GM19043 (cell line): ENCODE measurements at regions not wholly inside any gene's neighbourhood (a gene's known extent, or its start where the extent isn't known, plus 50 kb on each side); places are given as distances from the start of the nearest gene placed in this dataset.
A peak's percentile ranks its signal among the peaks of the same experiment; 100 is the strongest.
"Not testable (repeated sequence)": the region's sequence is repeated elsewhere in the genome, so short reads cannot be mapped to it uniquely, and the experiment has no call there.

Experiments
- ATAC-seq: cut with Tn5 transposase; IDR thresholded peaks from one replicate; pipeline ENCODE4 v1.9.1; 2021; ENCODE audit warnings: low read depth; ENCODE audit not compliant: unreplicated experiment

DNA sequence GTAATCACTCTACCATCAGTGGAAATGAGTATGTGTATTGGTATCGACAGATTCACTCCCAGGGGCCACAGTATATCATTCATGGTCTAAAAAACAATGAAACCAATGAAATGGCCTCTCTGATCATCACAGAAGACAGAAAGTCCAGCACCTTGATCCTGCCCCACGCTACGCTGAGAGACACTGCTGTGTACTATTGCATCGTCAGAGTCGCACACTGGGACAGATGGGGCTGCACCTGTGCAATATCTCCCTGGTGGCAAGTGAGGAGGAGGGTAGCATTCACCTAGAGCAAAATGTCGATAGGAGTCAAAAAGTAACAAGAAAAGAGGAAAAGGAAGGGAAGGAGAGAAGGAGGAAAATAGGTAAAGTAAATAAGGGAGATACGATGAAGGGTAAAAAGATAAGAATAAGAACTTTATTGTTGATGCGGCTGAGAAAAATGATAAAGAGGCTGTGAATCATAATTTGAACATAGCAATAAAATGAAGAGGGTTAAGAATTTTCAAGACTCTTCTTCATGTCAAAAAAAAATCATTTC, 450.5 kb upstream of the OR4E1 start:
- ATAC-seq: no peak

GRCh38 chr14:22122829-22123560, 449.4 kb upstream of the OR4E1 start:
- ATAC-seq: no peak

GRCh38 chr14:22122227-22122818, 448.7 kb upstream of the OR4E1 start:
- no peak for ATAC-seq

- no peak for ATAC-seq
These were observed 445.4 kb upstream of the OR4E1 start for GRCh38 chr14:22118899-22119477.

DNA sequence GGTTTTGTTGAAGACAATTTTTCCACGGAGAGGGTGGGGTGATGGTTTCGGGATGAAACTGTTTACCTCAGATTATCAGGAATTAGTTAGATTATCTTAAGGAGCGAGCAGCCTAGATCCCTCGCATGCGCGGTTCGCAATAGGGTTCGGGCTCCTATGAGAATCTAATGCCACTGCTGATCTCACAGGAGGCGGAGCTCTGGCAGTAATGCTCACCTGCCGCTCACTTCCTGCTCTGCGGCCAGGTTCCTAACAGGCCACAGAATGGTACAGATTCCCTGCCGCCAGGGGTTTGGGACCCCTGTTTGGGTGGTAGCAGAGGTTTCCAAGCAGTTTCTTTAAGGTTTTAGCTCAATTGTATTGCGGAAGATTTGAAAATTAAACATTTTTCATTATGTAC, 439.8 kb upstream of the OR4E1 start:
- ATAC-seq: no peak

DNA sequence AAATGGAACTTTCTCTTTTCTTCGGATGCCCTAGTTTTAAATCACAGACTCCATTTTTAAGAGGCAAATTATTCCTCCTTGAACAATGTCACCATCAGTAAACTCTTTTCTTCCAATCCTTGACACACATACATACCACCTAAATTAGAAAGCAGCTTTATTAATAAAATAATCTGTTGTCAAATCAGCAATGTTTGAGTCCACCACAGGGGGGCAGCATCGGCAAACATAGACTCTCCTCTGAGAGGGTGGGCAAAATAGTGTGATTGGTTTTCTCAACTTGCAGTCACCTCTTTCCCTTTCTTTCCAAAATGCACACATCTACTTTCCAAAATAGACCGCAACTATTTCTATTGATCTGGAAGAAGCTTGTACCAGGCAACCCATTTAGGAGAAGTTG, 438.4 kb upstream of the OR4E1 start:
- ATAC-seq: no peak

DNA sequence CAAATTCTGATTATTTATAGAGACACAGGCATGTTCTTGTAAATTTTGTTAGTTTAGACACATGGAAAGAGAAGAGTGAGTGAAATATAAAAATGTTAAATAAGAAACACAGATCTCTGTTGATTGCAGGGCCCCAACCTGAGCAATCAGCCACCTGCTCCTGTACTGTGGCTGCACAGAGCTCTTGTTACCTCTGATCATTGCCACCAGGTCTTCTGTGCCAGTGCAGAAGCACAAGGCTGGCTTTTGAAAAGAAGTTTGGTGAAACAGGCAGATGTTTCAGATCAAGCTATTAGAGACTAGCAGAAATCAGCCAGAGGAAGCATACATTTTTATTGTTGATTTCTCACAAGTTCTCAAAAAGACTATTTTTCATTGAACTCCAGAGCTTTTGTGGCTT, 434.1 kb upstream of the OR4E1 start:
- ATAC-seq: no peak

GRCh38 chr14:22106700-22107697, 433.4 kb upstream of the OR4E1 start:
- ATAC-seq: no peak

DNA sequence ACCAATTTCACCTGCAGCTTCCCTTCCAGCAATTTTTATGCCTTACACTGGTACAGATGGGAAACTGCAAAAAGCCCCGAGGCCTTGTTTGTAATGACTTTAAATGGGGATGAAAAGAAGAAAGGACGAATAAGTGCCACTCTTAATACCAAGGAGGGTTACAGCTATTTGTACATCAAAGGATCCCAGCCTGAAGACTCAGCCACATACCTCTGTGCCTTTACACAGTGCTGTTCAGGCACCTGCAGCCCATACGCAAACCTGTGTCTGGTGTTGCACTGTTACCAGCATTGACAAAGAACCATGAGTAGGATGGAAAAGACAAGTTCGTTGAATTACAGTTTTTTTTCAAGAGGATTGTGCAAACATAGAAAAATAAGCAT, 432.0 kb upstream of the OR4E1 start:
- ATAC-seq: no peak

DNA sequence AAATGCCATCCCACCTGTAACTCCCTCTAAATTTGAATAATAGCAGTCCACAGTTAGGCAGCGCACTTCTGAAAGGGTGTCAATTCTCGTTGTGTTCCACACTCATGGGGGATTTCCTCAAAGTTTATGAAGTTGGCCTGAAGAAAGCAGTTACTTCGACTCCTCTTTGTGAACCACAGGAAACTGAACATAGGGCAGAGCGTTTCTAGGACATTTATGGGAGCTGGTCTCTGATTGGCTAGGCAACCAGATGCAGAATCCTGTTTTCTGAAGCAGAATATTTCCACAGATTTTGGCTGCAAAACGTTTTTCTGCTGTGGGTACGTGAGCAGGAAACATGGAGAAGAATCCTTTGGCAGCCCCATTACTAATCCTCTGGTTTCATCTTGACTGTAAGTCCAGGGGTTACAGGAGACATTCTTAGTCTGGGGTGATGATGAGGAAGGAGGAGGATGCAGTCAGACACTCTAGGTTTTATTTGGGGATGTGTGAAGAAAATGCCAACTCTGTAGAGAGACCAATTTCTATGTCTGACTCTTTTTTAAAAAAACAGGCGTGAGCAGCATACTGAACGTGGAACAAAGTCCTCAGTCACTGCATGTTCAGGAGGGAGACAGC, 431.5 kb upstream of the OR4E1 start:
- no peak for ATAC-seq

- not testable (repeated sequence) for ATAC-seq
These were observed 427.1 kb upstream of the OR4E1 start for GRCh38 chr14:22100764-22101120.

GRCh38 chr14:22099942-22100763, 426.5 kb upstream of the OR4E1 start:
- ATAC-seq: peak; percentile 66

DNA sequence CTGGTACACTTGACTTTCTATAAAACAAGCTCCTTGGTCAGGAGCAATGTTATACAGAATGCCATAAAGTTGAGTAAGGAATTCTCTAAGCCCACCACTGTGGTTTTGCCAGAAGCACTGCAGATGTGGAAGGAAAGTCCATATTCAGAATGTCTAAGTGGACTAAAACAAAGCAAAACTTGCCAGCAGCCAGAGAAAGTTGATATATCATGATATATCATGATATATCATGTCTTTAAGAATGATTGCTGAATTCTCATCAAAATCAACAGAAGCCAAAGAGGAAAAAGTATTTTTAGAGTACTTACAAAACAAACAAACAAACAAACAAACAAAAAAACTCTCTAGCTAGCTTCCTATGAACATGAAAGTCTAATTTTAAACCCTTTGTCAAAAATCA, 424.8 kb upstream of the OR4E1 start:
- ATAC-seq: no peak

GRCh38 chr14:22097586-22098292, 424.1 kb upstream of the OR4E1 start:
- ATAC-seq: no peak

- ATAC-seq: no peak
These were observed 423.5 kb upstream of the OR4E1 start for GRCh38 chr14:22097072-22097471.

DNA sequence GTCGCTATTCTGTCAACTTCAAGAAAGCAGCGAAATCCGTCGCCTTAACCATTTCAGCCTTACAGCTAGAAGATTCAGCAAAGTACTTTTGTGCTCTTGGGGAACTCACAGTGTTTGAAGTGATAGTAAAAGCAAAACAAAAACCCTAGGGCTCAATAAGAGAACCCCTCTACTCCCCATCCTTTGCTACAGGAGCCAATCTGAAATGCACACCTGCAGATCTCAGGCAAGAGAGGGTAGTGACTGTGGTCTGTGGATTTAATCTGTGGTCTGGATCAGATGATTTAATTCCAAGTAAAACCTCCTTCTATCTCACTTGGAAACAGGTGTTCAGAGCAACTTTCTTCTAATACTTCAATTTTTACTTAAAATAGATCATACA, 422.9 kb upstream of the OR4E1 start:
- ATAC-seq: no peak

- no peak for ATAC-seq
These were observed 422.4 kb upstream of the OR4E1 start for GRCh38 chr14:22095860-22096513.

- no peak for ATAC-seq
These were observed 416.3 kb upstream of the OR4E1 start for GRCh38 chr14:22089940-22090339.
